Lung (tissue), 11 donors: ENCODE measurements at regions not wholly inside any gene's neighbourhood (a gene's known extent, or its start where the extent isn't known, plus 50 kb on each side); places are given as distances from the start of the nearest gene placed in this dataset.

Source experiments
- ATAC-seq: fragments of 200-7000 bp; cut with Tn5 transposase; one replicate; pipeline ENCODE4 v1.9.1; 2020; ENCODE audit warnings: moderate number of reproducible peaks; ENCODE audit not compliant: insufficient read depth, low FRiP score
- DNase-seq, 3 donors: peaks; one replicate each; pipeline ENCODE4 v3.0.0-alpha.2; 2013 to 2017
- H3K27ac ChIP-seq, 2 donors: one replicate each; pipeline ENCODE4 v1.5.1; 2013; ENCODE audit warnings: mild to moderate bottlenecking in 2 of 2, moderate library complexity in 2 of 2, control low read depth in 1 of 2, inconsistent platforms in 1 of 2, low read depth in 1 of 2, low read length in 1 of 2
- H3K27me3 ChIP-seq, 3 donors: one replicate each; pipeline ENCODE4 v1.5.1; 2013; ENCODE audit warnings: low read length in 2 of 3; ENCODE audit not compliant: control insufficient read depth in 3 of 3, insufficient read depth in 3 of 3
- H3K36me3 ChIP-seq, 4 donors: one replicate each; pipeline ENCODE4 v1.5.1; 2013; ENCODE audit warnings: low read length in 4 of 4, mild to moderate bottlenecking in 1 of 4, moderate library complexity in 1 of 4; ENCODE audit not compliant: control insufficient read depth in 4 of 4, insufficient read depth in 4 of 4
- H3K4me1 ChIP-seq, 5 donors: one replicate each; pipeline ENCODE4 v1.5.1; 2013; ENCODE audit warnings: low read length in 5 of 5, mild to moderate bottlenecking in 2 of 5, moderate library complexity in 1 of 5; ENCODE audit not compliant: control insufficient read depth in 5 of 5, insufficient read depth in 5 of 5
- H3K4me3 ChIP-seq: one replicate; pipeline ENCODE4 v1.5.1; 2013; ENCODE audit warnings: mild to moderate bottlenecking, control low read depth, moderate library complexity
- H3K9ac ChIP-seq, 2 donors: one replicate each; pipeline ENCODE4 v1.5.1; 2013; ENCODE audit warnings: low read length in 2 of 2, control low read depth in 1 of 2; ENCODE audit not compliant: insufficient read depth in 1 of 2
- H3K9me3 ChIP-seq, 4 donors: one replicate each; pipeline ENCODE4 v1.5.1; 2013; ENCODE audit warnings: low read length in 3 of 4, mild to moderate bottlenecking in 1 of 4, moderate library complexity in 1 of 4; ENCODE audit not compliant: control insufficient read depth in 4 of 4, insufficient read depth in 3 of 4
- WGBS, 2 donors: extraction: QIAGEN DNeasy Blood & Tissue Kit; methylation state at CpG; one replicate each; pipeline ENCODE4 v1.1.7; 2013; 5-methylcytosine and 5-hydroxymethylcytosine counted together
- TF ChIP-seq, protein P1 (sequence below): IDR thresholded peaks from 2 replicates; pipeline ENCODE4 v1.5.1; 2012; ENCODE audit warnings: mild to moderate bottlenecking; ENCODE audit errors: control extremely low read depth, extremely low read depth
- donor health status: control.
- donor health status: control.
- donor health status: Bipolar disorder and iron deficiency.
- donor health status: healthy.
- donor health status: DM: yes; HTN: yes; CAD: no.

DNA sequence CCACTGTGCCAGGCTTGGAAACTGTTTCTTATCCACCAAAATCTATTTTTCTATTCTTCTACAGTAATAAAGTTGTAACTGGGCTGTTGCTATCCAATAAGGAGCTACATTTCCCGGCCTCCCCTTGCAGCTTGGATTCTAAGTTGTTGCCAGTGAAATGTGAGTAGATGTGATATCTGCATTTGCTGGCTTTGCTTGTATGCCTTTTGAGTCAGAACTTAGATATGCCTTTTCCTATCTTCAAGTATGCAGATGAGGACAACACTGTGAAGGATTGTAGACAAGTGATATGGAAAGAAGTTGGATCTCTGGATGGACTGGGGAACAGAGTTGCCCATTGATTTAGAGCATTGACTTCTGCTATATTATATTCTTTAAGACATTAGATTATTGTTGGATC lies 236.9 kb downstream of the REEP3 start:
- Histone ChIP-seq H3K9ac (no peak overlapping the region), H3K9me3 (no peaks in the 10 kb centered on the region), H3K27ac (no peak overlapping the region), H3K36me3 (no peaks in the 10 kb centered on the region), H3K4me3 (no peak overlapping the region), H3K27me3 (no peaks in the 10 kb centered on the region), H3K4me1 (no peaks in the 10 kb centered on the region)
- TF ChIP-seq, protein P1, sequence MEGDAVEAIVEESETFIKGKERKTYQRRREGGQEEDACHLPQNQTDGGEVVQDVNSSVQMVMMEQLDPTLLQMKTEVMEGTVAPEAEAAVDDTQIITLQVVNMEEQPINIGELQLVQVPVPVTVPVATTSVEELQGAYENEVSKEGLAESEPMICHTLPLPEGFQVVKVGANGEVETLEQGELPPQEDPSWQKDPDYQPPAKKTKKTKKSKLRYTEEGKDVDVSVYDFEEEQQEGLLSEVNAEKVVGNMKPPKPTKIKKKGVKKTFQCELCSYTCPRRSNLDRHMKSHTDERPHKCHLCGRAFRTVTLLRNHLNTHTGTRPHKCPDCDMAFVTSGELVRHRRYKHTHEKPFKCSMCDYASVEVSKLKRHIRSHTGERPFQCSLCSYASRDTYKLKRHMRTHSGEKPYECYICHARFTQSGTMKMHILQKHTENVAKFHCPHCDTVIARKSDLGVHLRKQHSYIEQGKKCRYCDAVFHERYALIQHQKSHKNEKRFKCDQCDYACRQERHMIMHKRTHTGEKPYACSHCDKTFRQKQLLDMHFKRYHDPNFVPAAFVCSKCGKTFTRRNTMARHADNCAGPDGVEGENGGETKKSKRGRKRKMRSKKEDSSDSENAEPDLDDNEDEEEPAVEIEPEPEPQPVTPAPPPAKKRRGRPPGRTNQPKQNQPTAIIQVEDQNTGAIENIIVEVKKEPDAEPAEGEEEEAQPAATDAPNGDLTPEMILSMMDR = no peak
- peak in 1 of 3 donors; percentile 29 for DNase-seq
- WGBS, 2 donors = 81 to 87% methylated on average over 1 of the region's 1 CpG
- peak; percentile 47 for ATAC-seq

DNA sequence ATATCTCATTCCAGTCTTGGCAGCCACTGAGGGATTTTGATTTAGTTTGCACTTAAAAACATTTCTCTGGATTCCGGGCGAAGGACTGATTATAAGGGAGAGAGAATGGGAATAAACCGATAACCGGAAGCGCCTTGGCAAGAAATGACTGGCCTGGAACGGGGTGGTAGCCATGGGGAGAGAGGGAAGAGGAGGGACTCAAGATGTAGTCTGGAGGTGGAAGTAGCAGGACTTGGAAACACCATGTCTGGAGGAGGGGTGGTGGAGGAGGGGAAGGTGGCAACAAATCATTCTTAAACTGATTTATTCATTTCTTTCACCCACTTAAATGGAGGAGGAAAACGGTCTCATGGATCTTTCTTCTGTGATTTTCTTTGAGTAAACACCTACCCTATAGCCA lies 238.1 kb downstream of the REEP3 start:
- WGBS, 2 donors = 79 to 87% methylated on average over 7 of the region's 7 CpGs
- no peaks in the 10 kb centered on the region for H3K9me3 ChIP-seq
- TF ChIP-seq, protein P1 = no peak
- H3K27me3 ChIP-seq = no peaks in the 10 kb centered on the region
- no peaks in the 10 kb centered on the region for H3K4me1 ChIP-seq
- DNase-seq = no peak
- ATAC-seq = no peak
- H3K4me3 ChIP-seq = no peak overlapping the region
- H3K27ac ChIP-seq = no peak overlapping the region
- no peaks in the 10 kb centered on the region for H3K36me3 ChIP-seq
- no peak overlapping the region for H3K9ac ChIP-seq

DNA sequence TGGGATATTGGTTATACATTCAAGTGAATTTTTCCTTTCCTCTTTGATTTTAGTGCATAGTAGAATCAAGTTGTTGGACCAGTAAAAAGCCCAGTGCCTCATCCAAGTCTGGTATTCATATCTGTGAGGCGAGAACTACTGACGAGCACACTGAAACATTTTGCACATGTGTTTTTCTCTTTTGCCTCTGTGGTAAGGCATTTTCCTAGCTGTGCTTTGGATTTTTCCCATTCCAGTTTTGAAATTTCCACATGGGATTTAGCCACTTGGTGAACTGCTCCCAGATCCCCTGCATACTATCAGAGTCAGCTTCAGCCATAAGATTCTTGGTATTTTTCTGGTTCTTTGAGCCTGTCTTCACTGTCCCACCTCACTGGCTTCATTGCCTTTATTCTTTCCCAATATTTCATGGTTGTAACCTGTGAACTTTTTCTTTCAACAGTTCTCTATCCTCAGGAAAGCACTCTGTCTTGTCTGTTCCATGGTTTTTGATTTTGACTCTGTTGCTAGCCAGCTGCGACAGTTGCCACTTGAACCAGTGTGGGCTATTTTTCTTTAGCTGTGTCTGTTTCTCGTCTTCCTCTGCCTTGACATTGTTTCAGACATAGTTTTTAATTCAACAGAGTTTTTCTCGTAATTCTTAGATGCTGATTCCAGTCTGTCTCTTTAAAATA lies 239.0 kb downstream of the REEP3 start:
- H3K4me1 ChIP-seq = no peaks in the 10 kb centered on the region
- WGBS, 2 donors = 72 to 80% methylated on average over 5 of the region's 5 CpGs
- peak overlapping the region; percentile 7 to 16 for H3K27ac ChIP-seq
- DNase-seq = no peak
- TF ChIP-seq, protein P1 = no peak
- H3K9ac ChIP-seq = no peak overlapping the region
- no peaks in the 10 kb centered on the region for H3K9me3 ChIP-seq
- H3K36me3 ChIP-seq = no peaks in the 10 kb centered on the region
- no peak overlapping the region for H3K4me3 ChIP-seq
- H3K27me3 ChIP-seq = no peaks in the 10 kb centered on the region
- no peak for ATAC-seq

DNA sequence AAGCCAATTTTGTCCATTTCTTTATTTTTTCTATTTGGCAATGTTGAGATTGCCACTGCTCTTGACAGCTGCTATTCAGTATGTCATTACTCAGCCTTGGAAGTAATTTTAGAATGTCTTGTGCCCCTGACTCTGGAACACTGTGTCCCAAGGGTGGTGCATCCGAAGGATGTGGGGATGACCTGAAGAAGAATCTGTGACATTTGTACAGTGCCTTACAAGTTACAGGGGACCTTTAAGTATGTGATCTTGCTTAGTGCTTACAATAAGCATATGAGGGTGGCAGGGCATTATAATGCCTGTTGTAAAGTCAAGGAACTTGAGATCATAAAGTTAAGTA lies 239.5 kb downstream of the REEP3 start:
- Histone ChIP-seq H3K27ac (no peak overlapping the region), H3K36me3 (no peaks in the 10 kb centered on the region), H3K9me3 (no peaks in the 10 kb centered on the region), H3K4me1 (no peaks in the 10 kb centered on the region), H3K27me3 (no peaks in the 10 kb centered on the region), H3K9ac (no peak overlapping the region), H3K4me3 (no peak overlapping the region)
- no peak for DNase-seq
- ATAC-seq = no peak
- WGBS, 2 donors = 74 to 86% methylated on average over 1 of the region's 1 CpG
- TF ChIP-seq, protein P1 = no peak
